Lung (tissue), 11 donors: ENCODE measurements at regions not wholly inside any gene's neighbourhood (a gene's known extent, or its start where the extent isn't known, plus 50 kb on each side); places are given as distances from the start of the nearest gene placed in this dataset.

Experiments
- ATAC-seq: fragments of 200-7000 bp; cut with Tn5 transposase; one replicate; pipeline ENCODE4 v1.9.1; 2020; ENCODE audit warnings: moderate number of reproducible peaks; ENCODE audit not compliant: insufficient read depth, low FRiP score
- DNase-seq, 3 donors: peaks; one replicate each; pipeline ENCODE4 v3.0.0-alpha.2; 2013 to 2017
- H3K27ac ChIP-seq, 2 donors: one replicate each; pipeline ENCODE4 v1.5.1; 2013; ENCODE audit warnings: mild to moderate bottlenecking in 2 of 2, moderate library complexity in 2 of 2, control low read depth in 1 of 2, inconsistent platforms in 1 of 2, low read depth in 1 of 2, low read length in 1 of 2
- H3K27me3 ChIP-seq, 3 donors: one replicate each; pipeline ENCODE4 v1.5.1; 2013; ENCODE audit warnings: low read length in 2 of 3; ENCODE audit not compliant: control insufficient read depth in 3 of 3, insufficient read depth in 3 of 3
- H3K36me3 ChIP-seq, 4 donors: one replicate each; pipeline ENCODE4 v1.5.1; 2013; ENCODE audit warnings: low read length in 4 of 4, mild to moderate bottlenecking in 1 of 4, moderate library complexity in 1 of 4; ENCODE audit not compliant: control insufficient read depth in 4 of 4, insufficient read depth in 4 of 4
- H3K4me1 ChIP-seq, 5 donors: one replicate each; pipeline ENCODE4 v1.5.1; 2013; ENCODE audit warnings: low read length in 5 of 5, mild to moderate bottlenecking in 2 of 5, moderate library complexity in 1 of 5; ENCODE audit not compliant: control insufficient read depth in 5 of 5, insufficient read depth in 5 of 5
- H3K4me3 ChIP-seq: one replicate; pipeline ENCODE4 v1.5.1; 2013; ENCODE audit warnings: mild to moderate bottlenecking, control low read depth, moderate library complexity
- H3K9ac ChIP-seq, 2 donors: one replicate each; pipeline ENCODE4 v1.5.1; 2013; ENCODE audit warnings: low read length in 2 of 2, control low read depth in 1 of 2; ENCODE audit not compliant: insufficient read depth in 1 of 2
- H3K9me3 ChIP-seq, 4 donors: one replicate each; pipeline ENCODE4 v1.5.1; 2013; ENCODE audit warnings: low read length in 3 of 4, mild to moderate bottlenecking in 1 of 4, moderate library complexity in 1 of 4; ENCODE audit not compliant: control insufficient read depth in 4 of 4, insufficient read depth in 3 of 4
- WGBS, 2 donors: extraction: QIAGEN DNeasy Blood & Tissue Kit; methylation state at CpG; one replicate each; pipeline ENCODE4 v1.1.7; 2013; 5-methylcytosine and 5-hydroxymethylcytosine counted together
- TF ChIP-seq, protein P1 (sequence below): IDR thresholded peaks from 2 replicates; pipeline ENCODE4 v1.5.1; 2012; ENCODE audit warnings: mild to moderate bottlenecking; ENCODE audit errors: control extremely low read depth, extremely low read depth
- donor health status: control.
- donor health status: control.
- donor health status: Bipolar disorder and iron deficiency.
- donor health status: healthy.
- donor health status: DM: yes; HTN: yes; CAD: no.

DNA sequence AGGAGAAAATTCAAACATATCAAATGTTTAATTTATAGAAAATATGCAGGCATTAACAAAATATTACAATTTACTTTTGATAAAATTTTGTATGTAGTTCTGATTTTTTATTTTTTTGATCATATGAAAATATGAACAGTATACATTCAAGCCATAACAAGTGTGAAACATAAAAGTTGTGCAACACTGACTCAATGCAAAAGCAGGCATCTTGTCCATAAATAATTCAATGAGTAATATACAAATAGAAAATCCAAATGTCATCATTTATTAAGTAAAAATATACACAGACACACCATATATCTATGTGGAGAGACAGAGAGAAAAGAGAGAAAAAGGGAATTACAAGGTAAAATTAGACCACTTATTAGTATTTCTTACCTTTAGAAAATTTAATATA is 1183.9 kb downstream of the SLITRK1 start:
- H3K27ac ChIP-seq: no peak overlapping the region
- no peak overlapping the region for H3K9ac ChIP-seq
- H3K4me1 ChIP-seq: no peaks in the 10 kb centered on the region
- no peaks in the 10 kb centered on the region for H3K9me3 ChIP-seq
- no peaks in the 10 kb centered on the region for H3K36me3 ChIP-seq
- TF ChIP-seq, protein P1, sequence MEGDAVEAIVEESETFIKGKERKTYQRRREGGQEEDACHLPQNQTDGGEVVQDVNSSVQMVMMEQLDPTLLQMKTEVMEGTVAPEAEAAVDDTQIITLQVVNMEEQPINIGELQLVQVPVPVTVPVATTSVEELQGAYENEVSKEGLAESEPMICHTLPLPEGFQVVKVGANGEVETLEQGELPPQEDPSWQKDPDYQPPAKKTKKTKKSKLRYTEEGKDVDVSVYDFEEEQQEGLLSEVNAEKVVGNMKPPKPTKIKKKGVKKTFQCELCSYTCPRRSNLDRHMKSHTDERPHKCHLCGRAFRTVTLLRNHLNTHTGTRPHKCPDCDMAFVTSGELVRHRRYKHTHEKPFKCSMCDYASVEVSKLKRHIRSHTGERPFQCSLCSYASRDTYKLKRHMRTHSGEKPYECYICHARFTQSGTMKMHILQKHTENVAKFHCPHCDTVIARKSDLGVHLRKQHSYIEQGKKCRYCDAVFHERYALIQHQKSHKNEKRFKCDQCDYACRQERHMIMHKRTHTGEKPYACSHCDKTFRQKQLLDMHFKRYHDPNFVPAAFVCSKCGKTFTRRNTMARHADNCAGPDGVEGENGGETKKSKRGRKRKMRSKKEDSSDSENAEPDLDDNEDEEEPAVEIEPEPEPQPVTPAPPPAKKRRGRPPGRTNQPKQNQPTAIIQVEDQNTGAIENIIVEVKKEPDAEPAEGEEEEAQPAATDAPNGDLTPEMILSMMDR: no peak
- no peak for ATAC-seq
- DNase-seq: no peak
- no peak overlapping the region for H3K4me3 ChIP-seq
- H3K27me3 ChIP-seq: no peaks in the 10 kb centered on the region

DNA sequence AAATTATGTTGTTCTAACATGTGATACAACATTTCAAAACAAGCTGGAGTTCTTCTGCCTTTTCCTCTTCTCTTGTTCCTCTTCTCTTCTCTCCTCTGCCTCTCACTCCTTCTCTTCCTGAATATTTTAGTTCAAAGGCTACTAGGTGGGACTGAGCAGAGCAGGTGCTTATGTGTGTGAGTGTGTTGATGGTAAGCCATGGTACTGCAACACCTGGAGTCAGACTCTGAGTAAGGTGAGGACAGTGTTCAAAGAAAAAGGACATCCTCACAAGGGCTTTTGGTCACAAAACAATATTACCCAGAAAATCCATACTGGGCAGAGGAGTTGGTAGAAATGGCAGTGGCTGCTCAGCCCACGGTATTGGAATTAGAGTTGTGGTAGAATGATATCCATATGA is 1188.7 kb downstream of the SLITRK1 start:
- H3K4me3 ChIP-seq: no peak overlapping the region
- WGBS, 2 donors: 85 to 87% methylated on average over 1 of the region's 1 CpG
- H3K4me1 ChIP-seq: no peaks in the 10 kb centered on the region
- no peak overlapping the region for H3K9ac ChIP-seq
- TF ChIP-seq, protein P1: no peak
- no peak overlapping the region for H3K27ac ChIP-seq
- no peaks in the 10 kb centered on the region for H3K9me3 ChIP-seq
- ATAC-seq (no peak), DNase-seq (no peak)
- no peaks in the 10 kb centered on the region for H3K36me3 ChIP-seq
- no peaks in the 10 kb centered on the region for H3K27me3 ChIP-seq

- 16 to 20% methylated on average over 2 of the region's 2 CpGs for WGBS, 2 donors
- no peak overlapping the region for H3K9ac ChIP-seq
- ATAC-seq (no peak), DNase-seq (peak in 2 of 3 donors; percentile 11 to 18)
- no peaks in the 10 kb centered on the region for H3K36me3 ChIP-seq
- H3K4me3 ChIP-seq: no peak overlapping the region
- no peak overlapping the region for H3K27ac ChIP-seq
- TF ChIP-seq, protein P1: no peak
- no peaks in the 10 kb centered on the region for H3K9me3 ChIP-seq
- H3K4me1 ChIP-seq: no peaks in the 10 kb centered on the region
- H3K27me3 ChIP-seq: no peaks in the 10 kb centered on the region
Measured at GRCh38 chr13:82688400-82688994, 1193.8 kb downstream of the SLITRK1 start.

GRCh38 chr13:82687884-82688283 is 1194.4 kb downstream of the SLITRK1 start:
- Histone ChIP-seq H3K9me3 (no peaks in the 10 kb centered on the region), H3K36me3 (no peaks in the 10 kb centered on the region), H3K27me3 (no peaks in the 10 kb centered on the region), H3K27ac (no peak overlapping the region), H3K9ac (no peak overlapping the region), H3K4me3 (no peak overlapping the region), H3K4me1 (no peaks in the 10 kb centered on the region)
- DNase-seq (peak in 2 of 3 donors; percentile 7 to 21), ATAC-seq (no peak)
- TF ChIP-seq, protein P1: no peak
